Hepatocyte (in vitro differentiated cells): ENCODE measurements at regions not wholly inside any gene's neighbourhood (a gene's known extent, or its start where the extent isn't known, plus 50 kb on each side); places are given as distances from the start of the nearest gene placed in this dataset.

Experiments used
- DNase-seq: peaks from one replicate; pipeline ENCODE4 v3.0.0-alpha.2; 2016; ENCODE audit warnings: low spot score
- H2AFZ ChIP-seq: fragments of 200-600 bp; sonication (generic); 2 replicates; pipeline ENCODE4 v1.6.0; 2016; ENCODE audit warnings: antibody characterized with exemption, mild to moderate bottlenecking
- H3K27ac ChIP-seq: fragments of 200-600 bp; sonication (generic); 2 replicates; pipeline ENCODE4 v1.5.1; 2016; ENCODE audit warnings: mild to moderate bottlenecking
- H3K27me3 ChIP-seq: fragments of 200-600 bp; sonication (generic); 2 replicates; pipeline ENCODE4 v1.6.1; 2016
- H3K36me3 ChIP-seq: fragments of 200-600 bp; sonication (generic); replicated peaks from 2 replicates; pipeline ENCODE4 v1.5.1; 2016; ENCODE audit warnings: low read depth; ENCODE audit not compliant: insufficient read depth
- H3K4me1 ChIP-seq: fragments of 200-600 bp; sonication (generic); 2 replicates; pipeline ENCODE4 v1.5.1; 2016; ENCODE audit warnings: mild to moderate bottlenecking, moderate library complexity; ENCODE audit not compliant: insufficient read depth
- H3K4me2 ChIP-seq: fragments of 200-600 bp; sonication (generic); 2 replicates; pipeline ENCODE4 v1.6.0; 2016
- H3K4me3 ChIP-seq: fragments of 200-600 bp; sonication (generic); 2 replicates; pipeline ENCODE4 v1.5.1; 2016; ENCODE audit warnings: mild to moderate bottlenecking
- H3K79me2 ChIP-seq: fragments of 200-600 bp; sonication (generic); 2 replicates; pipeline ENCODE4 v1.6.0; 2017; ENCODE audit warnings: mild to moderate bottlenecking
- H3K9me2 ChIP-seq: fragments of 200-600 bp; sonication (generic); replicated peaks from 2 replicates; pipeline ENCODE4 v1.6.0; 2017; ENCODE audit warnings: mild to moderate bottlenecking; ENCODE audit not compliant: insufficient read depth
- H3K9me3 ChIP-seq: fragments of 200-600 bp; sonication (generic); 2 replicates; pipeline ENCODE4 v1.5.1; 2016; ENCODE audit warnings: low read depth, mild to moderate bottlenecking
- H4K20me1 ChIP-seq: fragments of 200-600 bp; sonication (generic); 2 replicates; pipeline ENCODE4 v1.6.0; 2016; ENCODE audit warnings: mild to moderate bottlenecking; ENCODE audit not compliant: insufficient read depth, poor library complexity, severe bottlenecking
- CTCF ChIP-seq: fragments of 200-600 bp; sonication (generic); IDR thresholded peaks from 2 replicates; pipeline ENCODE4 v1.5.1; 2016; ENCODE audit warnings: antibody characterized with exemption, mild to moderate bottlenecking; ENCODE audit not compliant: poor library complexity
- EZH2 ChIP-seq: fragments of 200-600 bp; sonication (generic); IDR thresholded peaks from 2 replicates; pipeline ENCODE4 v1.6.1; 2016; ENCODE audit warnings: antibody characterized with exemption, mild to moderate bottlenecking, borderline replicate concordance
- EZH2phosphoT487 ChIP-seq: fragments of 200-600 bp; sonication (generic); IDR thresholded peaks from one replicate; pipeline ENCODE4 v1.6.1; 2018; ENCODE audit warnings: antibody characterized with exemption, mild to moderate bottlenecking, low read depth, moderate library complexity; ENCODE audit not compliant: unreplicated experiment, severe bottlenecking
- WGBS: methylation state at CpG from one replicate; pipeline ENCODE4 v1.1.6; 2016; ENCODE audit warnings: low lambda C conversion rate; ENCODE audit errors: missing lambda C conversion rate; 5-methylcytosine and 5-hydroxymethylcytosine counted together

GRCh38 chr22:48780597-48781277 is 1046.9 kb downstream of the BRD1 start:
- H3K27me3 ChIP-seq, result no peaks in the 10 kb centered on the region
- no peaks in the 10 kb centered on the region for H3K9me3 ChIP-seq
- no peak for TF ChIP-seq EZH2phosphoT487
- WGBS, result 91% methylated on average over 19 of the region's 19 CpGs
- H3K4me1 ChIP-seq, result peaks cover 5% of the 10 kb centered on the region
- H3K9me2 ChIP-seq, result no peaks in the 10 kb centered on the region
- H4K20me1 ChIP-seq, result no peaks in the 10 kb centered on the region
- no peak overlapping the region for H3K27ac ChIP-seq
- H3K4me2 ChIP-seq, result no peak overlapping the region
- no peaks in the 10 kb centered on the region for H3K79me2 ChIP-seq
- no peak for DNase-seq
- no peak overlapping the region for H2AFZ ChIP-seq
- no peaks in the 10 kb centered on the region for H3K36me3 ChIP-seq
- H3K4me3 ChIP-seq, result no peak overlapping the region

GRCh38 chr22:48779661-48780596 is 1047.7 kb downstream of the BRD1 start:
- no peaks in the 10 kb centered on the region for H3K9me2 ChIP-seq
- no peaks in the 10 kb centered on the region for H3K9me3 ChIP-seq
- H4K20me1 ChIP-seq, result no peaks in the 10 kb centered on the region
- no peaks in the 10 kb centered on the region for H3K36me3 ChIP-seq
- no peaks in the 10 kb centered on the region for H3K79me2 ChIP-seq
- no peak overlapping the region for H3K4me3 ChIP-seq
- no peak for TF ChIP-seq EZH2phosphoT487
- TF ChIP-seq EZH2, result no peak
- TF ChIP-seq CTCF, result no peak
- DNase-seq, result no peak
- no peak overlapping the region for H2AFZ ChIP-seq
- peaks cover 5% of the 10 kb centered on the region for H3K4me1 ChIP-seq
- WGBS, result 93% methylated on average over 29 of the region's 29 CpGs
- H3K27me3 ChIP-seq, result no peaks in the 10 kb centered on the region
- H3K4me2 ChIP-seq, result no peak overlapping the region
- H3K27ac ChIP-seq, result no peak overlapping the region

GRCh38 chr22:48779211-48779643 is 1048.4 kb downstream of the BRD1 start:
- no peak for DNase-seq
- H2AFZ ChIP-seq, result no peak overlapping the region

More at GRCh38 chr22:48779211-48779643, 1048.4 kb downstream of the BRD1 start:
- Histone ChIP-seq H3K4me2 (no peak overlapping the region), H3K4me3 (no peak overlapping the region), H3K27ac (no peak overlapping the region), H3K79me2 (no peaks in the 10 kb centered on the region), H3K9me3 (no peaks in the 10 kb centered on the region), H3K27me3 (no peaks in the 10 kb centered on the region), H3K36me3 (no peaks in the 10 kb centered on the region), H3K9me2 (no peaks in the 10 kb centered on the region), H4K20me1 (no peaks in the 10 kb centered on the region), H3K4me1 (peaks cover 3% of the 10 kb centered on the region)
- WGBS, result 93% methylated on average over 24 of the region's 24 CpGs
- TF ChIP-seq EZH2 (no peak), EZH2phosphoT487 (no peak), CTCF (no peak)
